ENCODE measurements at regions not wholly inside any gene's neighbourhood (a gene's known extent, or its start where the extent isn't known, plus 50 kb on each side); places are given as distances from the start of the nearest gene placed in this dataset.

- no peak for TF ChIP-seq CTCF (IDR thresholded peaks at IDR 0.05)
- no peak for TF ChIP-seq POLR2AphosphoS5 (IDR thresholded peaks at IDR 0.05)
- no peak for TF ChIP-seq EP300 (IDR thresholded peaks at IDR 0.05)
- no peak for TF ChIP-seq POLR2A (IDR thresholded peaks at IDR 0.05)
- H3K36me3 ChIP-seq, result no peaks in the 10 kb centered on the region
- intact Hi-C loops (cut with DNase I), result no loop called here
Measured at GRCh38 chr5:40332970-40333369, 346.7 kb upstream of the PTGER4 start.

GRCh38 chr5:40331616-40332015 lies 348.1 kb upstream of the PTGER4 start:
- no peak overlapping the region for H3K27ac ChIP-seq
- H3K9me3 ChIP-seq, result no peaks in the 10 kb centered on the region
- no peaks in the 10 kb centered on the region for H3K27me3 ChIP-seq
- H3K4me3 ChIP-seq, result no peak overlapping the region
- peaks cover 0 to 6% (median 0%) of the 10 kb centered on the region in 4 donors for H3K4me1 ChIP-seq
- intact Hi-C loops (cut with DNase I), result no loop called here
- H3K36me3 ChIP-seq, result no peaks in the 10 kb centered on the region
- WGBS, 2 donors, result 92 to 94% methylated on average over 5 of the region's 5 CpGs
- no peak for DNase-seq
- no peak for TF ChIP-seq POLR2A (IDR thresholded peaks at IDR 0.05)
- TF ChIP-seq EP300 (IDR thresholded peaks at IDR 0.05), result no peak

More at GRCh38 chr5:40332970-40333369, 346.7 kb upstream of the PTGER4 start:
- H3K4me3 ChIP-seq, result no peak overlapping the region
- H3K4me1 ChIP-seq, result peaks cover 0 to 6% (median 0%) of the 10 kb centered on the region in 4 donors
- H3K27me3 ChIP-seq, result no peaks in the 10 kb centered on the region
- H3K27ac ChIP-seq, result no peak overlapping the region
- H3K9me3 ChIP-seq, result no peaks in the 10 kb centered on the region
- WGBS, 2 donors, result 71 to 85% methylated on average over 1 of the region's 1 CpG
- DNase-seq, result no peak

- no peaks in the 10 kb centered on the region for H3K36me3 ChIP-seq
- no peaks in the 10 kb centered on the region for H3K27me3 ChIP-seq
- no peak for DNase-seq
- intact Hi-C loops (cut with DNase I), result no loop called here
- H3K27ac ChIP-seq, result no peak overlapping the region
- no peaks in the 10 kb centered on the region for H3K4me1 ChIP-seq
- H3K4me3 ChIP-seq, result no peak overlapping the region
- TF ChIP-seq CTCF (IDR thresholded peaks at IDR 0.05) (no peak), POLR2AphosphoS5 (IDR thresholded peaks at IDR 0.05) (no peak), POLR2A (IDR thresholded peaks at IDR 0.05) (no peak), EP300 (IDR thresholded peaks at IDR 0.05) (no peak)
- H3K9me3 ChIP-seq, result no peaks in the 10 kb centered on the region
Measured at GRCh38 chr5:40321514-40321913, 358.2 kb upstream of the PTGER4 start.

- H3K27me3 ChIP-seq, result no peaks in the 10 kb centered on the region
- no peaks in the 10 kb centered on the region for H3K4me1 ChIP-seq
- no peak overlapping the region for H3K27ac ChIP-seq
- TF ChIP-seq EP300 (IDR thresholded peaks at IDR 0.05) (no peak), POLR2A (IDR thresholded peaks at IDR 0.05) (no peak), POLR2AphosphoS5 (IDR thresholded peaks at IDR 0.05) (no peak), CTCF (IDR thresholded peaks at IDR 0.05) (no peak)
- intact Hi-C loops (cut with DNase I), result no loop called here
- H3K9me3 ChIP-seq, result no peaks in the 10 kb centered on the region
- H3K4me3 ChIP-seq, result no peak overlapping the region
- DNase-seq, result no peak
- H3K36me3 ChIP-seq, result no peaks in the 10 kb centered on the region
Measured at GRCh38 chr5:40318395-40318794, 361.3 kb upstream of the PTGER4 start.

GRCh38 chr5:40317023-40317422 lies 362.7 kb upstream of the PTGER4 start:
- 92 to 94% methylated on average over 3 of the region's 3 CpGs for WGBS, 2 donors
- Histone ChIP-seq H3K4me3 (no peak overlapping the region), H3K4me1 (no peaks in the 10 kb centered on the region), H3K9me3 (no peaks in the 10 kb centered on the region), H3K27me3 (no peaks in the 10 kb centered on the region), H3K27ac (no peak overlapping the region), H3K36me3 (no peaks in the 10 kb centered on the region)
- TF ChIP-seq CTCF (IDR thresholded peaks at IDR 0.05), result no peak
- intact Hi-C loops (cut with DNase I), result no loop called here
- DNase-seq, result no peak
